ENCODE measurements at regions not wholly inside any gene's neighbourhood (a gene's known extent, or its start where the extent isn't known, plus 50 kb on each side); places are given as distances from the start of the nearest gene placed in this dataset.

DNA sequence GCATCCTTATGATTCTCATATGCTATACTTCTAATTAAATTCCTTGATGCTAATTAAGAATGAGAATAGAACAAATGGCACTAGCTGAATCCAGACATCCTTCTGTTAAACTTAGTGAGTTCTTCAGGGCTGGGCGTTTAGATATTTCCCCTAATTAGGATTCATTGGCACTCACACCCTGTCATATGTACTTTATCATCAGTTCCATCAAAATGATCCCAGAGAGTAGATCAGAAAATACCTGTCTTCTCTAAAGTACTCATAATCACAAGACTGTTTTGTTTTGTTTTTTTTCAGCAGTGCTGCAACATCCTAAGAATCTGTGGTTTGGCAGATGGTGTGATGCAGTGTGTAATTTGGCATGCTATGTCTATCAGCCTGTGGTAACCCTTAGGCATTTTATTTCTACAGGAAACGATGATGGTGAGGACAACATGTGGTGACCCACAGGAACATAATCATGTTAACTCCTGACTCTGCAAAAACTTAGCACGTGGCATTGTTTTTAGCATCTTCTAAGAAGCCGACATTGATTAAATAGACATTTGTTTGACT lies 2528.4 kb downstream of the ARAP2 start:
- TF ChIP-seq, protein P1, sequence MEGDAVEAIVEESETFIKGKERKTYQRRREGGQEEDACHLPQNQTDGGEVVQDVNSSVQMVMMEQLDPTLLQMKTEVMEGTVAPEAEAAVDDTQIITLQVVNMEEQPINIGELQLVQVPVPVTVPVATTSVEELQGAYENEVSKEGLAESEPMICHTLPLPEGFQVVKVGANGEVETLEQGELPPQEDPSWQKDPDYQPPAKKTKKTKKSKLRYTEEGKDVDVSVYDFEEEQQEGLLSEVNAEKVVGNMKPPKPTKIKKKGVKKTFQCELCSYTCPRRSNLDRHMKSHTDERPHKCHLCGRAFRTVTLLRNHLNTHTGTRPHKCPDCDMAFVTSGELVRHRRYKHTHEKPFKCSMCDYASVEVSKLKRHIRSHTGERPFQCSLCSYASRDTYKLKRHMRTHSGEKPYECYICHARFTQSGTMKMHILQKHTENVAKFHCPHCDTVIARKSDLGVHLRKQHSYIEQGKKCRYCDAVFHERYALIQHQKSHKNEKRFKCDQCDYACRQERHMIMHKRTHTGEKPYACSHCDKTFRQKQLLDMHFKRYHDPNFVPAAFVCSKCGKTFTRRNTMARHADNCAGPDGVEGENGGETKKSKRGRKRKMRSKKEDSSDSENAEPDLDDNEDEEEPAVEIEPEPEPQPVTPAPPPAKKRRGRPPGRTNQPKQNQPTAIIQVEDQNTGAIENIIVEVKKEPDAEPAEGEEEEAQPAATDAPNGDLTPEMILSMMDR (IDR thresholded peaks at IDR 0.05), result no peak
- TF ChIP-seq POLR2A (IDR thresholded peaks at IDR 0.05), result no peak
- no peak for TF ChIP-seq POLR2AphosphoS5 (IDR thresholded peaks at IDR 0.05)
